HG02973 (cell line): ENCODE measurements at regions not wholly inside any gene's neighbourhood (a gene's known extent, or its start where the extent isn't known, plus 50 kb on each side); places are given as distances from the start of the nearest gene placed in this dataset.
A peak's percentile ranks its signal among the peaks of the same experiment; 100 is the strongest.
"Not testable (repeated sequence)": the region's sequence is repeated elsewhere in the genome, so short reads cannot be mapped to it uniquely, and the experiment has no call there.

Experiments
- ATAC-seq: cut with Tn5 transposase; IDR thresholded peaks from one replicate; pipeline ENCODE4 v1.9.1; 2021; ENCODE audit warnings: moderate library complexity; ENCODE audit not compliant: unreplicated experiment

DNA sequence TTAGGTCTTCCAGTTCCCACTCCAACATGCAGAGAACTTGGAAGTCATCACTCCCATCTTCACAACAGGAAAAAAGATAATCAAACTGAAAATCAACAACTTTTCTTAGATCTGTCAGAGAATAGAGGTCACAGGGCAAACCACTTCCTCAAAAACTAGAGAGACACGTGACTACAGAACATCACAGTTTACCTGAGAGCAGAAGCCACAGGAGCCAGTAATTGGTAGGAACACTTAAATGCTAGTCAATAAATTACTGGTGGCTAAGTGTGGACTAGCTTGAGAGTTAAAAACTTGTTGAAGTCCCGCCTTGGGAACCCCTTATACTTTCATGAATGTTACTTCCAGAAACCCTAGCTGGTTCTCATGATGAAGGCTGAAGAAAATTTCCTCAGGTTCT lies 81.1 kb downstream of the THSD1 start:
- peak; percentile 59 for ATAC-seq

DNA sequence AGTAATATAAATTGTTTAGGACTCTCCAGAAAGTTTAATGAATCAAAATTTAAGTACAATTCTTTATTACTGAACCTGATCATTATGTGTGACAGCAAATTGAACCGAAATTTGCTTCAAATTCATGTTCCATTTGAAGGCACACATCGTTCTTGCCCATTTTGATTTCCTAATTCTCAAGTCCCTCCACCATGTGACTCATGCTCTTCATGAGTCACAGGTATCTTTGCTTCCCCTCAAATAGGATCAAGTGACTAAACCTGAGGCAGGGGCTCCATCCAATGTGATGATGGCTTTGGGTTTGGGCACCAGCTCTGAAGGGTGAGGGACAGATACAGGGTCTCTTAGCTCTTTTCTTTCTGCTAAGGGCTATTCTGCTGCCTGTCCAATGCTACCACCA lies 86.1 kb downstream of the THSD1 start:
- ATAC-seq, result no peak

DNA sequence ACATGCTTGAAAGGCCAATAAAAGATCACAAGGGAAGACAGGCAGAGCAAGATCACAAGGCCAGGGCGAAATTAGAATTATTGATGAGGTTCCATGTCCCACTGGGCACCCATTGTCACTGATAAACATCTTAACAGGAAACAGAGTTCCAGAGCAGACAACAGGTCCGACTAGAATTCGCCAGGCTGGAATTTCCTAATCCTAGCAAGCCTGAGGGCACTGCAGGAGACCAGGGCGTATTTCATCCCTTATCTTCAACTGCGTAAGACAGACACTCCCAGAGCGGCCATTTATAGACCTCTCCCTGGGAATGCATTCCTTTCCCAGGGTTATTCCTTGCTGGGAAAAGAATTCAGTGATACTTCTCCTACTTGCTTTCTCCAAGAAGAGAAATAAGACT lies 96.1 kb downstream of the THSD1 start:
- not testable (repeated sequence) for ATAC-seq

DNA sequence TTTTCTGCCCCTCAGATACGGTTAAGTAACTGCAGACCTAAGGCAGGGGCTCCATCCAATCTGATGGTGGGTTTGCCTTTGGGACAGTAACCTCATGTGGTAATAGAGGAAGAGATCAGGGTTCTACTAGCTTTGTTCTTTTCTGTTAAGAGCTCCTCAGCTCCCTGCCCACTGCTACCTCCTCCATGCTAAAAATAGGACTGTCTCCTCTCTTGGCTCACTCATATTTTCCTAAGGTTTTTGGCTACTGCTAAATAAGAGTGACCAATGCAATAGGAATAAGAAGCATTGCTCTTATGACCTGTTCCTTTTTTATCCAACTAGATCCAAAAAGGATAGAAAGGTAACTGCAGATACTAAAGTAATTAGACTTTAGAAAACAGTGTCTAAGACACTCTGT lies 99.6 kb downstream of the THSD1 start:
- not testable (repeated sequence) for ATAC-seq

DNA sequence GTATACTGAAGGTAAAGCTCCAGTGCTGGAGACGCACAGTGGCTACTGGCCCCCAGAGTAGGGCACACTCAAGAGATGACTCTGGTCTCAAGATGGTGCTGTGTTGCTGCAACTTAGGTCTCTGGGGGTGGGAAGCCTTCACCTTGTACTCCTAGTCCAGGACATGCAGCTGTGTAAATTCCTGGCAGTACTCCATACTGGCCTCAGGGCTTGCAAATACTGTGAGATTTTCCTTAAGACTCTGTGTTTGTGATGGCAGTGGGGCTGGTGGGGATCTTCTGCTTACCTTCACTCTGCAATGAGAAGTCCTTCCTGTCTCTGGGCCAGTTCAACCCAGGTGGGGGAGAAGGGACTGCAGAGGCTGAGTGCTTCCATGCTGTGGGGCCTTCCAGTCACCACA lies 102.9 kb downstream of the THSD1 start:
- ATAC-seq, result not testable (repeated sequence)

DNA sequence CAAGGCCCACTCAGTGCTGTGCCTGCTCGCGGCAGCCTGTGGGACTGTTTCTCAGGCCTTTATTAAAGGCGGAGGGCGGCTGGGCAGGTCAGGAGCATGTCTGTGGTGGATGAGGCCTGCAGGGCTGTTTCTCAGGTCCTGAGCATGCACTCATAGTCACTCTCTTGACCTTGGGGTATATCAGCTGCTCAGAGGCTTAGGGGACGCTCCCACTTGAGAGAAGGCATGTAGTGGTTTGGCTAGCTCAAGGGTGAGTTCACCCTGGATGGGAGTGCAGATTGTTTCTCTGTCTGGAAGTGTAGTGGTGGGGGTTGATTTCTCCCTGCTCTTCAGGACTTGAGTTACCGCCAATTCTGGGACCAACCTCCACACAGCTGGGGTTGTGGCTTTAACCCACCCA lies 103.3 kb downstream of the THSD1 start:
- not testable (repeated sequence) for ATAC-seq

DNA sequence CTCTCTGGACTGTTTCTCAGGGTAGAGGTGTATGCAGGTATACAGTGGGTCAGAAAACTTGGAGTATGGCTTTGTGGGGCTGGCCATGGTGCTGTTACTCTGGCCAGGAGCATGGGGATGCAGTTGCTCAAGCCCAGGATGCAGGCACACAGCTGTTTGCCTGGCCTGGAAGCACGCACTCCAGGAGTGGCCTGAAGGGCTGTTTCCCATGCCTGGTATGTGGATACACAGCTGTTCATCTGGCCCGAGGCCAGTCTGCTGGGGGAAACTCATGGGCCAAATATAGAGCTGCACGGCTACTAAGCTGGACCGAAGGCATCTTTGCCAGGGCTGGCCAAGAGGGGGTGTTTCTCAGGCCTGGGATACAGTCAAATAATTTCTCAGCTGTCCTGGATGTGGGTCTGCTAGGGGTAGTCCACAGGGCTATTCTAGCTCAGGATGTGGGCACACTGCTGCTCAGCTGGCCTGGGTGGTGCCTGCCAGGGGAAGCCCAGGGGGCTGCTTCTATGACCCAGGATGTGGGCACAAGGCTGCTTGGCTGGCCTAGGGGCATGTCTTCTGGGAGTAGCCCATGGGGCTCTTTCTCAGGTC lies 104.1 kb downstream of the THSD1 start:
- ATAC-seq, result not testable (repeated sequence)

DNA sequence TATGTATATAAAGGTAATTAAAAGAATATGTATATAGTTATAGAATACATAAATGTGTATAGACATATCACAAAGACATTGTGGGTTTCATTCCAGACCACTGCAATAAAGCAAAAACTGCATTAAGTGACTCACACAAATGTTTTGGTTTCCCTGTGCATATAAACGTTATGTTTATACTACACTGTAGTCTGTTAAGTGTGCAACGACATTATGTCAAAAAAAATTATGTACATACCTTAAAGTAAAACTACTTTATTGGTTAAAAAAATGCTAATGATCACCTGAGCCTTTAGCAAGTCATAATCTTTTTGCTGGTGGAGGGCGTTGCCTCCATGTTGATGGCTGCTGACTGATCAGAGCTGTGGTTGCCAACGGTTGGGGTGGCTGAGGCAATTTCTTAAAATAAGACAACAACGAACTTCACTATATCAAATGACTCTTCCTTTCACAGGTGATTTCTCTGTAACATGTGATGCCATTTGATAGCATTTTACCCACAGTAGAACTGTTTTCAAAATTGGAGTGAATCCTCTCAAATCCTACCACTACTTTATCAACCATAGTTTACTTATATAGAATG lies 107.8 kb downstream of the THSD1 start:
- ATAC-seq, result not testable (repeated sequence)

DNA sequence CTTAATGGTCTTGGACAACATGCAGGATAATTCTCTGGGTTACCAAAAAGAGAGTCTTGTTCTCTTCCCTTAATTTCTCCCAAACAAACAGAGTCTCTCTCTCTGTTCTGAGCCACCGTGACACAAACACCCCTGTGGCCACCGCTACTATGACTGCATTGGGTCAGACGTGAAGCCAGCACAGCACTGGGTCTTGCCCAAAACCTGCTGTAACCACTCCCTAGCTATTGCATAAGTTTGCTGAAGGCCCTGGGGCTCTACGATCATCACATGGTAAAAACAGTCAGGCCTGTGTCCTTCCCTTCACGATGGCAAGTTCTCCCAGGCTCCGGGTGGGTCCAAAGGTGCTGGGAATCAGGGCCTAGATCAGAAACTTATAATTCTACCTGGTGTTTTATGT lies 117.1 kb downstream of the THSD1 start:
- not testable (repeated sequence) for ATAC-seq

DNA sequence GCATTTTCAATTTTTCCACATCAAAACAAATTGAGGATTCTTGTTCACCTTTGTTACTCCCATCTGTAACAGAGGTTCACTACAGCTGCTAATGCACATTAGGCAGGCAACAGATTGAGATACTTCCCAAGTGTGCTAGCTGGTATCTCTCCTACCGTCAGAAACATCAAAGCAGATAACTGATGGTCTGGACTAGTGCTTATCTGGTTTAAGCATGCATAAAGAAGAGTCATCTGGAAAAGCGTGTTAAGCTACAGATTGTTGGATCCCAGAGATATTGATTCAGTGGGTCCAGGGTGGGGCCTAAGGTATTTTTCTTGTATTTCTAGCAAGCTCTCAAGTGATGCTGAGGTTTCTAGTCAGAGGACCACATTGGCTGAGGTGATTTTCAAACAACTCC lies 122.0 kb upstream of the NEK3 start:
- ATAC-seq, result not testable (repeated sequence)

DNA sequence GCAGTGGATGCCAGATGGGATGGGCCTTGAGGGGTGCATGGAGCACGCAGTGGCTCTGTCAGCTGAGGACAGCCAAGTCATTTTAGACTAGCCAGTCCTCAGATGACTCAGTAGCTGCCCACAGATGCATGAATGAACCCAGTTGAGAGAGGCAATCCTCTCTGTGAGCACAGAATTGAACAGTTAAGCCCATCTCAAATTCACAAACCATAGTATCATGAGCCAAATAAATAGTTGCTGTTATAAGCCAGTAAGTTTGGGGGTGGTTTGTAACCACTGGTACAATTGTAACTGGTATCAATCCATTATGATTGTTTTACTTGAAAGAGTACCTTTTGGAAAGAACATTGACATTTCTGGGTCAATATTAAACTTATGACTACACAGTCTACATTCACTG lies 120.0 kb upstream of the NEK3 start:
- not testable (repeated sequence) for ATAC-seq

DNA sequence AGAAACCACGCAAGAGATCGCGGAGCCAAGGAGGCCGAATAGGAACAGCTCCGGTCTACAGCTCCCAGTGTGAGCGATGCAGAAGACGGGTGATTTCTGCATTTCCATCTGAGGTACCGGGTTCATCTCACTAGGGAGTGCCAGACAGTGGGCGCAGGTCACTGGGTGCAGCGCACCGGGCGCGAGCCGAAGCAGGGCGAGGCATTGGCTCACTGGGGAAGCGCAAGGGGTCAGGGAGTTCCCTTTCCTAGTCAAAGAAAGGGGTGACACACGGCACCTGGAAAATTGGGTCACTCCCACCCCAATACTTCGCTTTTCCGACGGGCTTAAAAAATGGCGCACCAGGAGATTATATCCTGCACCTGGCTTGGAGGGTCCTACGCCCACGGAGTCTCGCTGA lies 94.9 kb upstream of the NEK3 start:
- ATAC-seq, result not testable (repeated sequence)

DNA sequence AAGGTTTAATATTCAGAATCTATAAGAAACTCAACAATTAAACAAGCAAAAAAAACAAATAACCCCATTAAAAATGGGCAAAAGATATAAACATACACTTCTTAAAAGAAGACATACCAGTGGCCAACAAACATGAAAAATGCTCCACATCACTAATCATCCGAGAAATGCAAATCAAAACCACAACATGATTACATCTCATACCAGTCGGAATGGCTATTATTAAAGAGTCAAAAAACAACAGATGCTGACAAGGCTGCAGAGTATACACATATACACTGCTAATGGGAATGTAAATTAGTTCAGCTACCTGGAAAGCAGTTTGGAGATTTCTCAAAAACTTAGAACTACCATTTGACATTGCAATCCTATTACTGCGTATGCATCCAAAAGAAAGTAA lies 81.4 kb upstream of the NEK3 start:
- ATAC-seq, result peak; percentile 61

DNA sequence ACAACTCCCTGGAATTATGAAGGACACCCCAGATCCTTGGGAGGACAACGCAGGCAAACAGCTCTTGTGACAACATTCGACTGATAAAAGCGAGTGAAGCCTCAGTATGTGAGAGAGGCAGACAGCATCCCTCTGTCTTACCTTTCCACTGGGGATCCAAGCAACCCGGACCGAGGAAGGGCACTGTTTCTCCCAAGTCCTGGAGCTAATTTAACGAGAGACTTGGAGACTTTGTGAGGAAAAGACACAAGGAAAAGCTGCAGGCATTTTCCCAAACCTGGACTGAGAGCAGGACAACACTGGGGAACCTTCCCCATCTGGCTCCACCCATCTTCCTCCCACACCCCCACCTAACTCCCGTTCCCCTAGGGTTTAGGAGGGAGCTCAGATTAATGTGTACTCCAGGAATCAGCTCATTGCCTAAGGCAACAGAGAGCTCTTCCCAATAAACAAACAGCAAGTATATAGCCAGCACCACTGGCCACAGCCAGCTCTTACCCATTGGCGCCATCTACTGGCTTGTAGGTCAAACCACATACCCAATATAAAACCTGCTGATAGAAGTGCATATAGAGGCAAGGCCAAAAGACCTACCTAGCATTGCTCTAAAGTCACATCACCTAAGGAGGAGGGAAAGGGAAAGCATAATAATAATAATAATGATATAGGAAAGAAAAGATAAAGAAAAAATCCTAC lies 76.7 kb upstream of the NEK3 start:
- peak; percentile 82 for ATAC-seq

DNA sequence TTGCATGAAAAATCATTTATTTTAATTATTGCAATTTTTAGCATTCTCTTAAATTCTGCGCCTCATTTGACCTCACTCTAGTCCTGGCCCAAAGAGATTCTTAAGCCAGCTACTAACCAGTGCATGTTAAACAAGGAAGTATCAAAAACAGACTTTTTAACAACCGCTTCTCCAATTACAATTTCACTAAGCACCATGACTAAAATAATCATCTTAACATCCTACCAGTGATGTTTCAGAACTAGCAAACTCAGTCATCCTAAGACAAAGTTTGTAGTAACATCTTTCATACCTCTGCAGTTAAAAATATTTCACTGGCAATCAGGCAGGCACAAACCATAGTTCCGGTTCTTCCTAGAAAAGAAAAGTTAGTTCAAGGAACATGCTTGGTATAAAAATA lies 75.5 kb upstream of the NEK3 start:
- not testable (repeated sequence) for ATAC-seq

DNA sequence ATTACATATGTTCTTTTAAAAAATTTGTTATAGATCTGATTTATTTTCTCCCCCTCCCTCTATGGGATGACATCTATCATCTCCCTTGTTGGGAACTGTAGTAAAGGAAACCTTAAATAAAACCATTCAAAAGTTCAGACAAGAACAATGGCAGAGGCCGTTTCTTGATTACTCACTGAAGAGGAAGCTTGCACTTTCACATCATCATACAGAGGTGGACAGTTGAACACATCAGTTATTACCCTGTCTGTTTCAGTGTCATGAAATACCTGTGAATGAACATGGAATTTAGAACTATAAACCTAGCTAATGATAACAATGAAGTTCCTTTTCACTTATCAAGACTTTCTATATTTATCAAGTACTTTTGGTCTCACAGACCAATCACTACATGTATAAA lies 63.7 kb upstream of the NEK3 start:
- not testable (repeated sequence) for ATAC-seq

DNA sequence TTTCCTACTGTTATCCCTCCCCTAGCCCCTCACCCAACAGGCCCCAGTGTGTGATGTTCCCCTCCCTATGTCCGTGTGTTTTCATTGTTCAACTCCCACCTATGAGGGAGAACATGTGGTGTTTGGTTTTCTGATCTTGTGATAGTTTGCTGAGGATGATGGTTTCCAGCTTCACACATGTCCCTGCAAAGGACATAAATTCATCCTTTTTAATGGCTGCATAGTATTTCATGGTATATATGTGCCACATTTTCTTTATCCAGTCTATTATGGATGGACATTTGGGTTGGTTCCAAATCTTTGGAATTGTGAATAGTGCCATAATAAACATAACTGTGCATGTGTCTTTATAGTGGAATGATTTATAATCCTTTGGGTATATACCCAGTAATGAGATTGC lies 54.5 kb upstream of the NEK3 start:
- ATAC-seq, result not testable (repeated sequence)

DNA sequence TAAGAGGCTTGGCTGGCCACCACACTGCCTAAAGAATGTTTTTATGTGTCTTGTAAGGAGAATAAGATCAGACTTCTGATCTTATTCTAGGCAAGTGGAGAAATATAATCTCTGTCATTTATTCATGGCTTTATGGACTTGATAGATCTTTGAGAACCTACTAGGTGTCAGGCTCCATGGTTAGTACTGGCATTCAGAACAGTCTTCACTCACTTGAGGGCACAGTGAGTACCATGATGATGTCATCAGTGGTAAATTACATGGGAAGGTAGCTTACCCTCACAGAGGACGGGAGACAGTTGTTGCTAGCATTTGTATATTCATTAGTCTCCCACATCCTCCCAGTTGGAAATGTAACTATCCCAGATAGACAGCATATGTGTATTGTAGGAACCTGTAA lies 53.5 kb upstream of the NEK3 start:
- ATAC-seq, result not testable (repeated sequence)

DNA sequence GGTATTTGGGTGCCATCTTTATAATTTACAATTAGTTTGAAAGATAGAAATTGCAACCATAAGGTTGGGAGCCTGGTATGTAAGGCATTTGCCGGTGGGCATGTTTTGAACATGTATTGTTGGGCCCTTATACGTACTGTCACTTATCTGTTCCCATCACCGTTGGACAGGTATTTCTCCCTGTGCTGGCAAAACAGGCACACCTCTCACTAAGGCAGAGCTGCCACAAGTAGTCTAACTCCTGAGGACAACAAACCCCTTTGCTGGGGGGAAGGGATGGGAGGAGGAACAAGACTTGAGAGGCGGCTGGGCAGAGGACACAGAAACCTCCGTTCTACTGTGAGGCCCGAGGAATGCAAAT lies 52.0 kb upstream of the NEK3 start:
- ATAC-seq, result not testable (repeated sequence)

DNA sequence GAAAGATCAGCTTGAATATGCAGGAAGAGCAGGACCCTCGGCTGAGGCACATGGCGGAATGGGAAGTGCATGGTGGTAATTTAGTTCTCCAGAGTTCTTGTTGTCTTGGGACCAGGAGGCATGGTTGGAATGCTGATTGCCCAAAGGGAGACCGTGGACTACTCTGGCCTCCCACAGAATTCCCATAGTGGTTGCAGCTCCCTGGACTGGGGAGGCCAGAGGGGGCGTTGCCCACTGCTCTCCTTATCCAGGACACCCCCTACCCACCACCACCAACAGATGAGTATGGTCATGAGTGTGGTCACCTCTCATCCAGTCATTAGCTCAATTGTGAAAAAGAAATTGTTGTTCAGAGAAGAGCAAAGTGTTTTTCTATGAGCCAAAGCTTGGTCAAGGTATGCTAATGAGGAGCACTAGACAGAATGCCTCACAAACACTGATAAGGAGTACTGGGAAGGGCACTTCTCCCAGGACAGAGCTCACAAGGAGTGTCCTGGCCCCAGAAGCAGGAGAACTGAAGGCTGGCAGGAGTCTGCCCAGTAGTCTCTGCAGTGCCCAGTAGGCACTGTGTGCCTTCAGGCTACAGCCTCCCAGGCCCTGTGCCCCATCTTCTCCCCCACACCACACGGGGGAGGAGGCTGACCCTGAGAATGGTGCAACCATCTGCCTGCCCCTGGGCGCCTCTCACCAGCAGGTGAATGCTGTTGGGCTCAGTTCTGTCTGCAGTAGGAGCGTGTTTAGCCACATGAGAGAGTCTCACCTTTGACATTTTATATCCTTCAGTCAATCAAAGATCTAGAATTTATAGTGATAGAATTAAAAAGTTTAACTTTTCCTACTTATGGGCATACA lies 51.4 kb upstream of the NEK3 start:
- ATAC-seq, result not testable (repeated sequence)
